Epithelial cell of esophagus (primary cell): ENCODE measurements at regions not wholly inside any gene's neighbourhood (a gene's known extent, or its start where the extent isn't known, plus 50 kb on each side); places are given as distances from the start of the nearest gene placed in this dataset.
A peak's percentile ranks its signal among the peaks of the same experiment; 100 is the strongest.
"Not testable (repeated sequence)": the region's sequence is repeated elsewhere in the genome, so short reads cannot be mapped to it uniquely, and the experiment has no call there.

ENCODE experiments used
- DNase-seq: peaks from one replicate; pipeline ENCODE4 v3.0.0; 2010; ENCODE audit warnings: low read depth
- H3K4me3 ChIP-seq: 2 replicates; pipeline ENCODE4 v1.5.1; 2011; ENCODE audit warnings: mild to moderate bottlenecking, low read length, control low read depth
- CTCF ChIP-seq: IDR thresholded peaks from 2 replicates; pipeline ENCODE4 v1.5.1; 2011; ENCODE audit warnings: low read depth, mild to moderate bottlenecking, low read length, control low read depth, inconsistent platforms; ENCODE audit not compliant: insufficient read depth; ENCODE audit errors: missing control alignments

DNA sequence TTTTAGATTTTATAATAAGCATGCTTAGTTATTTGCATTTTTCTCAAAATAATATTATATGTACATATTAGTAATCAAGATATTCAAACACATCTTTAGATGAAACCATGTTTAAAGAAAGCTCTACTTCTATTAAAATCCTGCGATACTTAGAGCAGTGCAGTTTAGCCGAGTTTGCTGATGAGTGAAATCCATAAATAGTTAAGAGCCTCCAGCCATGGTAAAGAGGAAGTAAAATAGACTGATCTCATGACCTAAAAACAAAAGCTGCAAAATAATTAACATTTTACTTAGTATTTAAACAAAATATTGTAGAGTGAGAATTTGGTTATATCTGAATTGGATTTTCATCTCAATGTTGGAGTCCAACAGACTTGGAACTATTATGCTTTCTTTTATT, 147.4 kb upstream of the NRIP1 start:
- H3K4me3 ChIP-seq = no peak overlapping the region
- no peak for TF ChIP-seq CTCF
- no peak for DNase-seq

DNA sequence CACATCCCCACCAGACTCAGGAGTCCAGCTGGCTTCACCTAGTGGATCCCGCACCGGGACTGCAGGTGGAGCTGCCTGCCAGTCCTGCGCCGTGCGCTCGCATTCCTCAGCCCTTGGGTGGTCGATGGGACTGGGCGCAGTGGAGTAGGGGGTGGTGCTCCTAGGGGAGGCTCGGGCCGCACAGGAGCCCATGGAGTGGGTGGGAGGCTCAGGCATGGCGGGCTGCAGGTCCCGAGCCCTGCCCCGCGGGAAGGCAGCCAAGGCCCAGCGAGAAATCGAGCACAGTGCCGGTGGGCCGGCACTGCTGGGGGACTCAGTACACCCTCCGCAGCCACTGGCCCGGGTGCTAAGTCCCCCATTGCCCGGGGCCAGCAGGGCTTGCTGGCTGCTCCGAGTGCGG, 153.7 kb upstream of the NRIP1 start:
- not testable (repeated sequence) for H3K4me3 ChIP-seq, DNase-seq

- no peak for TF ChIP-seq CTCF
- no peak for DNase-seq
- H3K4me3 ChIP-seq = no peak overlapping the region
Measured at GRCh38 chr21:15219039-15219438, 154.2 kb upstream of the NRIP1 start.

DNA sequence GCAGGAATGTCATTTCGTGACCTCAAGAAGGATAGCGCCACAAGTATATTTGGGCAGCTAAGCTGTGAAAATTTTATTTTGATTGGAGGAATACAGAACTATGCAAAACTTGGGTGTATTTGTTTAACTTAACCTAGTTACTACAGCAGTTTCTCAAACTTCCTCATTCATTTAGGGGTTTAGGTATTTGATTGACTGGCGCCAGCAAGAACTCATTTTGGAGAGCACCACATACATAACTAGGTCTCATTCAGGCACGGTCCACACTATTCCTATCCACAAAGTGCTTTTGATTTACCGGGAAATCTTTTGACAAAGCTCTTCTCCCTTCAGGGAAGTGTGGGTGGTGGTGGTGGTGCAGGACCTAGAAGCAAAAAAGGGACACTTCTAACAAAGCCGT, 155.1 kb upstream of the NRIP1 start:
- DNase-seq = no peak
- no peak for TF ChIP-seq CTCF
- H3K4me3 ChIP-seq = no peak overlapping the region

GRCh38 chr21:15221799-15222386, 157.1 kb upstream of the NRIP1 start:
- DNase-seq = peak; percentile 97
- peak; percentile 16 for TF ChIP-seq CTCF

GRCh38 chr21:15222707-15223106, 157.9 kb upstream of the NRIP1 start:
- no peak for TF ChIP-seq CTCF
- H3K4me3 ChIP-seq = no peak overlapping the region
- peak; percentile 82 for DNase-seq

More at GRCh38 chr21:15221799-15222386, 157.1 kb upstream of the NRIP1 start:
- no peak overlapping the region for H3K4me3 ChIP-seq

DNA sequence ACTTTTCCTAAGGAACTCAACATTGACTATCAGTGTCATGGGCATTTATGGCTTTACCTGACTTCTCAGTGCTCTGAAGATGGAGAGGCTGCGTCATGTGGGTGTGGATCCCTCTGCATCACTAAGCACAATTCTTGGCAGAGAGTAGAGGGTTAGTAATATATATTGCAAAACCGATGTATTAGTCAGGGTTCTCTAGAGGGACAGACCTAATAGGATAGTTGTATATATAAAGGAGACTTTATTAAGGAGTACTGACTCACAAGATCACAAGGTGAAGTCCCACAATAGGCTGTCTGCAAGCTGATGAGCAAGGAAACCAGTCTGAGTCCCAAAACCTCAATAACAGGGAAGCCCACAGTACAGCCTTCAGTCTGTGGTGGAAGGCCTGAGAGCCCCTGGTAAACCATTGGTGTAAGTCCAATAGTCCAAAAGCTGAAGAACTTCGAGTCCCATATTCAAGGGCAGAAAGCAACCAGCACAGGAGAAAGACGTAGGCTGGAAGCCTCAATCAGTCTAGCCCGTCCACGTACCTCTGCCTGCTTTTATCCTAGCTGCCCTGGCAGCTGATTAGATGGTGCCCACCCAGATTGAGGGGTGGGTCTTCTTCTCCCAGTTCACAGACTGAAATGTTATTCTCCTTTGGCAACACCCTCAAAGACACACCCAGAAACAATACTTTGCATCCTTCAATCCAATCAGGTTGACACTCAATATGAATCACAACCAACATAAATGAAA, 159.7 kb upstream of the NRIP1 start:
- TF ChIP-seq CTCF = no peak
- peak; percentile 98 for DNase-seq
- no peak overlapping the region for H3K4me3 ChIP-seq
